GM18511 (cell line): ENCODE measurements at regions not wholly inside any gene's neighbourhood (a gene's known extent, or its start where the extent isn't known, plus 50 kb on each side); places are given as distances from the start of the nearest gene placed in this dataset.

Experiments
- ATAC-seq: cut with Tn5 transposase; IDR thresholded peaks from one replicate; pipeline ENCODE4 v1.9.1; 2021; ENCODE audit warnings: mild to moderate bottlenecking, moderate library complexity; ENCODE audit not compliant: unreplicated experiment

- ATAC-seq, result no peak
These were observed 166.7 kb upstream of the SGO1 start for GRCh38 chr3:20352546-20353179.

DNA sequence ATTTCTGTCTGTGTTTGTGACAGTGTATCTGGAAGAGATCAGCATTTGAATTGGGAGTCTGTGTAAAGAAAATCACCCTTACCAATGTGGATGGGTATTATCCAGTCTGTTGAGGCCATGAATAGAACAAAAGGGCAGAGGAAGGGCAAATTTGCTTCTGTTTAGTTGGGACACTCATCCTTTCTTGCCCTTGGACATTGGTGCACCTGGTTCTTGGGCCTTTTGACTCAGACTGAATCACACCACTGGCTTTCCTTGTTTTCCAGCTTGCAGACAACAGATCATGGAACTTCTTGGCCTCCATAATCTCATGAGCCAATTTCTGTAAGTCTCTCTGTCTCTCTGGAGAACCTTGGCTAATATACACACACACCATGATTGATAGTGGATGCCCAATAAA is 164.4 kb upstream of the SGO1 start:
- no peak for ATAC-seq

DNA sequence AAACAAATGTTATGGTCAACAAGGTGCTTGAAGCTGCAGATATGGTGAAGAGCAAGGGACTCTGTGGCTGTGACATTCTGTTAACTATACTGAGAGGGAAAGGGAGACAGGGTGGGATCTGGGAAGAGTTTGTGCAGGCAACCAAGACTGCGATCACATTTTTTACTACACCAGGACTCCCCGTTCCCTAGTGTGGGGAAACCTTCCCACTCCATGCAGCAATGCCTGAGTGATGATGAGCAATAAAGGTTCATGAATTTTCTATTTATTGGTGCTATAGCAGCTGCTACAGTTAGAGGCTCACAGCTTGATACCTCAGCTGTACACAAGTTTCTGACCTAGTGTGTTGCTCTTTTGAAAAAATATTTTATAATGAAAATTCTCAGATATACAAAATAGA is 160.9 kb upstream of the SGO1 start:
- no peak for ATAC-seq

DNA sequence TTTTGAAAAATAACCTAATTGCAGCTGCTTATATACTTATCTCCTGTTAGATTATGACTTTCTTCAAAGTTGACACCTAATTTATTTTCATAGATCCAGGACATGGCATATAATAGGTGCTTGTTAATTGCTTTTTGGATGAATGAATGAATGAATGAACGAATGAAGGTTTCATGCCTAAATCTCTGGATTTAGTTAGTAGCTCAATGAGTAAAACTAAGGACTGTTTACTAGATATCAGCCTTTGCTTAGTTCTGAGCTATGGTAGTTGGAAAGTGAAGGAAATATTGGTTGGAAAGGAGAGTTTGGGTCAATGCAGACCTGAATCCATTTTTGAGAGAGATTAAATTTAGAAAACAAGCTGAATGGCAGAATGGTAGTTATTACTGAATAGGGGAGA is 160.4 kb upstream of the SGO1 start:
- ATAC-seq, result no peak

DNA sequence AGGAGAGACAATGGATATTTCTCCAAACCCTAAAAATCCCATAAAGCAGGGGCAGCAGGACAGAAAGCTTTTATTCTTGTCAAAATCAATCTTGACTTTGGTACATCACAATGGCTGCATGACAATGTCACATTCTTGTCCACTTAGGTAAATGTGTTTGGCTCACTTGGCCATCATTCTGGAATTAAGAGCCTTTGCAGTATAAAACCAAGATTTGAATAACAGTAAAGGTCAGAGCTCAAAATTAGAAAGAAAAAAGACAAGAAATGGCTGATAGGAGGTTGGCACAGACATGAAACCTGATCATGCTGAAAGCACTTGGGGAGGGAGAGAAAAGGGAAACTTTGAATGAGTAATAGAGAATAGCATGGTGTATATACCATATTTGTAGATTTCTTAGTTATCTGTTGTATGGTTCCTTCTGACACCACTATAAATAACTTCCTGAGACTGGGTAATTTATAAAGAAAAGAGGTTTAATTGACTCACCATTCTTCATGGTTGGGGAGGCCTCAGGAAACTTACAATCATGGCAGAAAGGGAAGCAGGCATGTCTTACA is 158.5 kb upstream of the SGO1 start:
- no peak for ATAC-seq

DNA sequence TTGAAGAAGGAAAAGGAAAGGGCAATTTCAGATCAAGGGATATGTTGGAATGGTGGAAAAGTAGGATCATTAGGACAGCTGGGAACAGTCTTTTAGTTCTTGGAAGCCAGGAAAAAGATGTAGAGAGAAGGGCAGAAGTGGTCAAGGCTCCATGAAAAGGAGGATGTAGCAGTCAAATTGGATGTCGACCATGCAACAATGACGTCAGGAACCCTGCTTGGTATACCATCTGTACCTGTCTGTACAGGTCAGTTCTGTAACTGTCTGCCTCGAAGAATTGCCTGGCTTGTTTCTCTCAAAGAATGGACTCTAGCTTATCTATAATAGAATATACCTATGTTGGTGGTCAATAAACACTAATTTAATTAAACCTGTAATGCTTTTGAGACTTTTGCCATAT is 157.8 kb upstream of the SGO1 start:
- ATAC-seq, result no peak

- peak; percentile 95 for ATAC-seq
These were observed 154.4 kb upstream of the SGO1 start for GRCh38 chr3:20340324-20340928.

DNA sequence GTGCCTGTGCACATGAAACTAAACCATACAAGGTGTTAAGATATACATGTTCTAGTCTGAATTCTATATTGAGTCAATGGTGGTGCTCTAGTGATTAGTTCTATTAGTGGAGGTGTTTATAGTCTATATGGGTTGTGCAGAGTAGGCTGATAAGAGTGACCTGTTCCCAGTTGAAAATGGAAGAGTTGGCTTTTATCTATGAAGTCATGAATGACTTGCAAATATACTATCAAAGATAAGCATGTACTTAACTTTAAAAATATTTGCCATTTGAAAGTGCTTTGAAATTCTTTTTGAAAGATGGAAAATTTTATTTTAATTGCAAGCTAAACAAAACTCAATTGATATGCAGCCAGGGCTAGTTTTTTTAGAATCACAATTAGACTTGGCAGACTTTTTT is 150.6 kb upstream of the SGO1 start:
- ATAC-seq, result no peak

DNA sequence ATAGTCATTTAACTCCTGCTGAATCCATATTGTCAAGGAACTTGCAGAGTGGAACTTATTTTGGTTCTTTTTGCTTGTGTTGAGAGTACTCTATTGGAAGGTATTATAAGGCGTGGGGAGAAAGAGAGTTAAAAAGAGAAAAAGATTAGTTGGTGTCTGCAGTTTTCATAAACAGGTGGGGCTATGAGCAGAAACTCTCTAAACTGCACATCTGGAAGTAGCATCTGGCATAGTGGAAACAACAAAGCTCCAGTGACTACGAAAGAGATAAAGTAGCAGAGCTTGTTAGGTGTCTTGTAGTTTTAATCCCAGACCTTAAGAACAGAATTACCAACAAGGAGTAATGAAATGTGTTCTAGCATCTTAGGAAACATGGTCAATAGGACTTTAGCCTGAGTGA is 148.8 kb upstream of the SGO1 start:
- no peak for ATAC-seq

GRCh38 chr3:20327889-20328288 is 141.9 kb upstream of the SGO1 start:
- no peak for ATAC-seq

DNA sequence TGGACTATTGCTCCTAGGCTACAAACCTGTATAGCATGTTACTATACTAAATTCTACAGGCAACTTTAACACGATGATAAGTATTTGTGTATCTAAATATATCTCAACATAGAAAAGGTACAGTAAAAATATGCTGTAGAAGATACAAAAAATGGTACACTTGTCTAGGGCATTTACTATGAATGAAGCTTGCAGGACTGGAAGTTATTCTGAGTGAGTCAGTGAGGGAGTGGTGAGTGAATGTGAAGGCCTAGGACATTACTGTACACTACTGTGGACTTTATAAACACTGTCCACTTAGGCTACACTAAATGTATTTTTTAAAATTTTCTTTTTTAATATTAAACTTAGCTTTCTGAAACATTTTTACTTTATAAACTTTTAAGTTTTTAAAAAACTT is 140.5 kb upstream of the SGO1 start:
- ATAC-seq, result no peak

- peak; percentile 8 for ATAC-seq
These were observed 139.6 kb upstream of the SGO1 start for GRCh38 chr3:20325563-20325962.

- ATAC-seq, result peak; percentile 100
These were observed 138.9 kb upstream of the SGO1 start for GRCh38 chr3:20324664-20325478.

DNA sequence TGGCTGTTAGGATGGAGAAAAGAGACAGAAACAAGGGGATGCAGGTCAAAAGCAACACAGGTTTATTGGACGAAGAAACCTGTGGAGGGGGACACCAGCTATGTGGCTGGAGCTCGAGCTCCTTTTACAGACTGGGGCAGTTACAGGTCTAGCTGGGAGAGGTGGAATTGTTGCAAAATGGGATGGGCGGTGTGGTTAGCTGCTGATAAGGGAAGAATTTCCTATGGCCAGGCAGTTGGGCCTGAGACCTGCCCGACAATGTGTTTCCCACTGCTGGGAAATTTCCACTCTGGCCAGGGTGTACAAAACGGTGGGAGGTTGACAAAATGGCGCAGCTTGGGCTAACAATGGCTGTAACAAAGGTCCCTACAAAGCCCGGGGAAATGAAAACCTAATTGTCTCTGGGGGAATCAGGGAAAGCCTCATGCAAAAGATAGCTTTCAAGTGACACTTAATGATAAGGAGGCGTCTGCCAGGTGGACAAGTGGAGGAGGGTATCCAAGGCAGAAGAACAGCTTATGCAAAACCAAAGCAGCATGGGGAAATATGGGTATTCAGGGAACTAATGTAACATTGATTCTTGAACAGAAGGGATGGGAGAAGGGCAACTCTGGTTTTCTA is 137.4 kb upstream of the SGO1 start:
- ATAC-seq, result no peak

DNA sequence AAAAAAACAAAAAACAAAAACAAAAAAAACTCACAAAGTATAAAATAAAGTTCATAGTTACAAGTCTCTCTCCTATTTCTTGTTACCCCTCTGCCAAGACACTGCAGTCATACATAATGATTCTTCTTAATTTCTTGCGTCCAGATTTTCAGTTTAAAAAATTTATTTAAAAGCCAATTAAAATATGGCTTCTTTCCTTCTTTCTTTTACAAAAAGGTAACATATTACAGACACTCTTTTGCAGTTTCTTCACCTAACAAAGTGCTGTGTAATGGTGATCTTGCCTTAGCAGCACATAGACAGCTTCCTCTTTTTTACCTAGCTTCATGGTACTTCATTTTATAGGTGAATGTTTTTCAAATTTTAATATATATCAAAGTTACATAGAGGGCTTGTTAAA is 136.1 kb upstream of the SGO1 start:
- ATAC-seq, result no peak

DNA sequence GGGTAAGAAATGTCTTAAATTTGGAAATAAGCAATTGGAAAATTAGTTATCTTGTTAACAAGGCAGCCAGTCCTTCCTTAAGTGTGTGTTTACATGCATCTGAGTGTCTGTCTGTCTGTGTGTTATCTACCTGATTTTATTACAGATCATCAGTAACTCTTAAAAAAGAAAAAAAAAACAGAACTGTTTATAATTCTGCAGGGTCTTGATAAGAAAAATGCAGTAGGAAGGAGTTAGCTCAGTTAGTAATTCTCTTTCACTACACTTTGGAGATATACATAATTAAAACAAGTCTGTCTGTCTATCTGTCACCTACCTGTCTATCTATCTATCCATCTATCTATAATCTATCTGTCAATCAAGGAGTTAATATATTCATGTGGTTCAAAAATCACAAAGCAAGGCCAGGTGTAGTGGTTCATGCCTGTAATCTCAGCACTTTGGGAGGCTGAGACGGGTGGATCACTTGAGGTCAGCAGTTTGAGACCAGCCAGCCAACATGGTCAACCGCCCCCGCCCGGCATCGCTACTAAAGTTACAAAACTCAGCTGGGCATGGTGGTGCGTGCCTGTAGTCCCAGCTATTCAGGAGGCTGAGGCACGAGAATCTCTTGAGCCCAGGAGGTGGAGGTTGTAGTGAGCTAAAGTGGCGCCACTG is 135.5 kb upstream of the SGO1 start:
- ATAC-seq, result no peak

GRCh38 chr3:20320489-20320888 is 134.5 kb upstream of the SGO1 start:
- no peak for ATAC-seq

GRCh38 chr3:20319551-20319950 is 133.5 kb upstream of the SGO1 start:
- ATAC-seq, result no peak

DNA sequence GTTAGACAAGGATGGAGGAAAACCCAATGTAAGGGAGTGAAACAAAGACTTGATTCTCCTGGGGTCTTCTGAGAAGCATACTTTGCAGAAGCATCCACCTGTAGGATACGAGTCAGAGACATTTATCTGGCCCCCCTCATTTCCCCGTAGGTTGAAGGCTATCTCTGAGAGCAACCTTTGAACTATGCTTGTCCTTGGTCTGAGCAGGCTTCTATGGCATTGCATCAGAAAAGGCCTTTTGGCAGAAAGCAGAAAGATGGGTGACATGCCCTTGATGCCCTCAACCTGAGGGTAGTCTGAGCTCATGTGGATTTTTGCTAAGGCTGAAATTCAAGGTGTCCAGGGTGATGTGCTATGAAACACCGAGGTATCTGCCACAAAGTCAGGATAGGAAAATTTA is 131.6 kb upstream of the SGO1 start:
- no peak for ATAC-seq

DNA sequence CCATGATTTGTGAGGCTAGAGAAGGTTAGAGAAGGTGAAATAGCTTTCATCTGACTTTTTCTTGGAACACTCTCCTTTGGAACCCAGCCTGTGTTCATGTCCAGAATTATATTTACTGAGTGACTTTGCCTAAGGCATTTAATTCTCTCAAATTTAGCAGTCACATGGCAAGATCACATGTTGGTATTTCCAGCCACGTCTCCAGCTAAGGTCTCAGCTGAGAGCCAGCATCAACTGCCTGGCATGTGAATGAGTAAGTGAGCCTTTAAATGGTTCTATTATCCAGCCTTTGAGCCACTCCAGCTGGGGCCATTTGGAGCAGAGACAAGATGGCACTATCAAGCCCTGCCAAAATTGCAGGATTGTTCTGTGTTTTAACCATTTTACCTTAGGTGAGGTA is 130.2 kb upstream of the SGO1 start:
- no peak for ATAC-seq

DNA sequence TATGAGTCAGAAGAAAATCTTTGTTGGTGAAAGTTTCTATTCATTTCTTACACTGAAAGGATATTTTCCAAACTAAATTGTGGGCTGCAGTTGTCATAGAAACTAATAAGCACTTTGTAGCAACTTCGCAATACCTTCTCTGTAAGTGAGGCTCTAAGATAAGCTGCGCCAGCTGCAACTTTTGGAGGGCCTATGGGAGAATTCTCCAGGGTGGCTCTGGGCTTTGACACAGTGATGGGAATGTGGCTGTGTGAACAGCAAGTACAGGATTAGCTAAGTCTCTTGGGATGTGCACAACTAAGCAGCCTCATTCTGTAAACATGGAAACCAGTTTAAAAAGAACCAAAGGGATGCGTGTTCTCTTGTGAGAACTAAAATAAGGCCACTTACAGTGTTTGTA is 124.6 kb upstream of the SGO1 start:
- no peak for ATAC-seq
